Stimulated activated CD4-positive, alpha-beta T cell treated with anti-CD3 and anti-CD28 coated beads, Interleukin-4, amount 100 ng/mL, for 4 hours (primary cell): ENCODE measurements at regions not wholly inside any gene's neighbourhood (a gene's known extent, or its start where the extent isn't known, plus 50 kb on each side); places are given as distances from the start of the nearest gene placed in this dataset.
"Not testable (repeated sequence)": the region's sequence is repeated elsewhere in the genome, so short reads cannot be mapped to it uniquely, and the experiment has no call there.

Experiments
- DNase-seq, 2 experiments: peaks; one replicate each; pipeline ENCODE4 v3.0.0-alpha.2; 2020

- DNase-seq, result not testable (repeated sequence)
Measured at GRCh38 chr16:29327631-29328408, 78.7 kb downstream of the NPIPB11 start.

DNA sequence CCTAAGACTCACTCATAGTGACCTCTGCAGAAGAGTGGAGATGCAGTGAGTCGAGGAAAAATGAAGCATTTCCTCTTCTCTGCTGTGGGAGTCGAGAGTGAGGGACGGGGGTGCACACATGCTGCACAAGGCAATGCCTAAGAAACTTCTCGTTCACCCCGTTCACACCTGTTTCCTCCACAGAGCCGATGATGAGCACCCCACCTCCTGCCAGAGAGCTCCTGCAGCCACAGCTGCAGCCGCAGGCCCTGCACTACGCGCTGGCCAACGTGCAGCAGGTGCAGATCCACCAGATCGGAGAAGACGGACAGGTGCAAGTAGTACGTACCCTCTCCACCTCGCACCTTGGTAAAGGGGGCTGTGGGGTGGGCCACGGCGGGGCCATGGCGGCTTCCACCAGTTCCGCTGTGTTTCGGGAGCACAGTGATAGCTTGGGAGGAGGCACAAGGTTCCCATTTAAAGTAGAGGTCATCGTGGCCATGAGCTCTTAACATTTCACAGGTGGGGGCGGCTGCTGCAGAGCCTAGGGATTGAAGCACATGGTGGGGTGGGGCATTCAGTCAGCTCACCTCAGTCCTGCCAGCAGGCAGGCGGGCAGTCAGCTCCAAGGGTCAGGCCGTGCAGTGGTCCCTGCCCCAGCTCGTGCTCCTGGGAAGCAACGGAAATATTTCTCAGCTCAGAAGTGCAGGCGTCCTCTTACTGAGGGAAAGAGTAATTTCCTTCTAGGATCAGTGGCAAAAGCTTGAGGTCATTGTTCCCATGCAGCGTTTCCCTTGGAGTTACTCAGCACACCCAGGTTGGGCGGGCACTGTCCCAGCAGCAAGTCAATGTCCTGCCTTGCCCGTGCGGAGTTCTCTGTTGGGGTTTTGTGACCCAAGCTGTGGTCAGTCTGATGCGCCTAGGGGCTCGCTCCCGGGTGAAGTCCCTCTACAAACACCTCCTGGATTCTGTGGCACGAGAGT, 80.1 kb downstream of the NPIPB11 start:
- not testable (repeated sequence) for DNase-seq

DNA sequence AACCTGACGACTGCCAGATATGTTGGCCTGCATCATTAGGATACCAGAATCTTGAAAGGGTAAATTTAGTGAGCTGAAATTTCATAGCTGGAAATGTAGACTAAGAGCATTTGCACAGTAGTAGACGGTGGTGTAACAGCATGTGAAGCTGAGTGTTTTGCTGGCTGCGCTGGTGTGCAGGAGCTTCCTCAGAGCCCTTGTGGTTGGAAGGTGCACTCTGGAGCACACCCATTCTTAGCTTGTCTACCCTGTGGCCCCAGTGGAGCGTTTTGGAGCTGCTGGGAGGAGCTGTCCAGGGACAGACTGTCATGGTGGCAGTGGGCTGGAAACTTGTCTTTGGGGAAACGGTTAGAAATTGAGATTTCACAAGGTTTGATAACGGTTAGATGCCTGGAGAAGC, 82.8 kb downstream of the NPIPB11 start:
- DNase-seq, result not testable (repeated sequence)

DNA sequence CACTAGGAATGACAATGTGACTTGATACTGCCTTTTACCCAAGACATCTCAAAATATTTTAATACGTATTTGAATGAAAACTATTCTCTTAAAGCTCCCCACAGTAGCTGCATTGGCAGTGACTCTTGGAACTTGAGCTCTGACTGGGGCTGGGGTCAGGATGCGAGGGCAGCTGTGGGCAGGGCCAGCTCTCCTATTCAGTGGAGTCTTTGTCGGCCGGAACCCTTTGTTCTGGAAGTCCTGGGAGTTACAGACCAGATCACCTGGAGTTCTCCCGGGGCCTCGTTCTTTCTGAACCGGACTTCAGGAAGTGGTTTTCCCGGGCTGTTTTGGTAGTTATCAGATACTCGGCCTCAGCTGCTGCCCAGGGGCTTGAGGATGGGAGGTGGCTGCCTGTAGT, 84.9 kb downstream of the NPIPB11 start:
- DNase-seq, result no peak

GRCh38 chr16:29321000-29321393, 85.5 kb downstream of the NPIPB11 start:
- no peak for DNase-seq

DNA sequence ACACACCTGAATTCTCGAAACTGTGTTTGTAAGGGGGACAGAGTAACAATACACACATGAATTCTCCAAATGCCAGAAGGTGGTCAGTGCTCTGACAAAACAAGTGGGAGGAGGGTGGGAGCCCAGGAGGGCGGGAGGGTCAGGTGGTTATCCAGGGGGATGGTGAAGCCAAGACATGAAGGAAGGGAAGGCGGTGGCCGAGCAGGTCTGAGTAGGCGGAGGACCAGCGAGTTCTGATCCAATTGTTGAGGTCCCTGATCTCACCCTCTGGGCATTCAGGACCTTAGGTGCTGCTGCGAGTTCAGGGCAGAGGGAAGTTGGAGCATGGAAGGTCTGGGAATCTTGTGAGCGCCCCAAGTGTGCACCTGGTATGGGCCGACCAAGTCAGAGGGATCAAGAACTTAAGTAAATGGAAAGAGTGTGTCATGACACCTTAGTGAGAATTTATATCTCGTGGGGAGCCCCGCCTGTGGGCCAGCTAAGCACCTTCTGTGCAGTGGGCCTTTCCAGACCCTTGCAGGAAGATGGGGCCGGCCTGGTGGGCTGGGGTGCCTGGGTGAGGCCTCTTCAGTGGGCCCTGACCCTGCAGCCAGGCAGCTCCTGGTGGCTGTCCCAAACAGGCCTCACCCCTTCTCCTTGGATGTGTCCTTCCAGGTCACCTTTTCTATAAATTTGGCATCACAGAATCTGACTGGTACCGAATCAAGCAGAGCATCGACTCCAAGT, 86.1 kb downstream of the NPIPB11 start:
- no peak for DNase-seq

- DNase-seq, result no peak
Measured at GRCh38 chr16:29319726-29320125, 86.8 kb downstream of the NPIPB11 start.

GRCh38 chr16:29318561-29318968, 87.9 kb downstream of the NPIPB11 start:
- DNase-seq, result not testable (repeated sequence)

- no peak for DNase-seq
Measured at GRCh38 chr16:29318037-29318436, 88.5 kb downstream of the NPIPB11 start.

GRCh38 chr16:29317269-29317668, 89.2 kb downstream of the NPIPB11 start:
- DNase-seq, result no peak

GRCh38 chr16:29316761-29317183, 89.7 kb downstream of the NPIPB11 start:
- DNase-seq, result no peak

- DNase-seq, result no peak
Measured at GRCh38 chr16:29315916-29316517, 90.5 kb downstream of the NPIPB11 start.

DNA sequence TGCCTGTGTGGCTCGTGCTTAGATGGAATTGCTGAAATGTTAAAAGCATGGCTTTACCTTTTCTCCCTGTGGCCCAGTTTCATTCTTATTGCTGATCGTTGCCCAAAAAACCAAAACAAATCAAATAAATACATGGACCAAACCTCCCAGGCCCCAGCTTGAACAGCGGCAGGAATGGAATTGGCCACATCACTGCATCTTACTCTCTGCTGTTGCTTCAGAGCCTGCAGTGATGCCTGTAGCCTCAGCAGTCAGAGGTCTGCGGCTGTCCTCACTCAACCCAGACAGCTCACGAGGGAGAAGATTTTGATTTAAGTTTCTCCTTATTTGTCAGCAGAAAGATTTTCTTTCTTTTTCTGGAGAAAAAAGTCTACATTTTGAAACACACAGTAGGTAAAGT, 91.5 kb downstream of the NPIPB11 start:
- DNase-seq, result no peak

GRCh38 chr16:29314292-29314934, 92.1 kb downstream of the NPIPB11 start:
- DNase-seq, result no peak

DNA sequence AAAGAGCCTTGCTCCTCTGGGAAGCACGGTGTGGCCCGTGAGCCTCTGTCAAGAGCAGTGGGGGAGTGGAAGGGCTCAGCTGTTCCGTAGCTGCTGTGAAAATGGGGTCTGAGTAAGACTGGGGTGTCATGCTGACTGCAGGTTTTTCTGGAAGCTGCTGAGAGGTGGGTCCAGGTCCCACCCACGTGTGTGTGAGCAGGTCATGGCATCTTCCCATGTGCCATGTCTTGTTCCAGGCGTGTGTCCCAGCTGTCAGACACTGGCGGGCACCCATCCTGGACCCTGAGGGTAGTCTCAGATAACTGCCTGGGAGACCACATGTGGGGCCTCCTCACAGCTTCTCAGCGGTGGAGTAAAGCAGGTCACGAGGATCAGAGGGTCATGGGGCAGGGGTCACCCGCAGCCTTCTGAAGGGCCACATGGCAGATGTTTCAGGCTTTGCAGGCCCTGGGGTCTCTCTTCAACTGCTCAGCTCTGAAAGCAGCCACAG, 92.9 kb downstream of the NPIPB11 start:
- no peak for DNase-seq

DNA sequence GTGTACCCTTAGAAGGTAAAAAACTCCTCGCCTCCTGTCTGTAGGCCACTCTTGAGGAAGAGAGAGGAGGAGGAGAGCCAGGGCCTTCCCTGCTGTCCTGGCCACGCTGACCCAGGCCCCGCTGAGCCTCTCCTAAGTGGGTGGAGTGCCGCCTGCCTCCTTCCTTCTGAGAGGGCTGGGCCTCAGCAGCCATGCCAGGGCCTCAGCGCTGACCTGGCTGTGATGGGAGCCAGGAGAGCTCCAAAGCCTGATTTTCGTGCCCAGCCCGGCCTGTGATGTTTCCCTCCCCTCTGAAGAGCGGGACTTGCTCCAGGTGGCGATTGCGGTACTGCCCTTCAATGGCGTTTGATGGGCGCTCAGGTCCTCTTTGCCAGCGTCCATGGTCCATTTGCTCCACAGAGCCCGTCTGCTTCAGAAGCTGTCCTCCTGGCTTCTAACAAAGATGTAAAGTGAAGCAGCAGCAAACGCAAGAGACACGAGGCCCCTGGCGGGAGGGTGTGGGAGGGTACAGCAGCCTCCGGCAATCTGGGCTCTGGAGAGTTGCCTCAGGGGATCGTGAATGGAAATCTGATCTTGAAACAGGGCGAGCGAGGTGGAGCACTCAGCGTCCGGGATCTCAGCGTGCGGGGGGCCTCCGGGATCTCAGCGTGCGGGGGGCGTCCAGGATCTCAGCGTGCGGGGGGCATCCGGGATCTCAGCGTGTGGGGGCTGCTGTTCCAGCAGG, 93.5 kb downstream of the NPIPB11 start:
- DNase-seq, result no peak

GRCh38 chr16:29312345-29312675, 94.2 kb downstream of the NPIPB11 start:
- not testable (repeated sequence) for DNase-seq

DNA sequence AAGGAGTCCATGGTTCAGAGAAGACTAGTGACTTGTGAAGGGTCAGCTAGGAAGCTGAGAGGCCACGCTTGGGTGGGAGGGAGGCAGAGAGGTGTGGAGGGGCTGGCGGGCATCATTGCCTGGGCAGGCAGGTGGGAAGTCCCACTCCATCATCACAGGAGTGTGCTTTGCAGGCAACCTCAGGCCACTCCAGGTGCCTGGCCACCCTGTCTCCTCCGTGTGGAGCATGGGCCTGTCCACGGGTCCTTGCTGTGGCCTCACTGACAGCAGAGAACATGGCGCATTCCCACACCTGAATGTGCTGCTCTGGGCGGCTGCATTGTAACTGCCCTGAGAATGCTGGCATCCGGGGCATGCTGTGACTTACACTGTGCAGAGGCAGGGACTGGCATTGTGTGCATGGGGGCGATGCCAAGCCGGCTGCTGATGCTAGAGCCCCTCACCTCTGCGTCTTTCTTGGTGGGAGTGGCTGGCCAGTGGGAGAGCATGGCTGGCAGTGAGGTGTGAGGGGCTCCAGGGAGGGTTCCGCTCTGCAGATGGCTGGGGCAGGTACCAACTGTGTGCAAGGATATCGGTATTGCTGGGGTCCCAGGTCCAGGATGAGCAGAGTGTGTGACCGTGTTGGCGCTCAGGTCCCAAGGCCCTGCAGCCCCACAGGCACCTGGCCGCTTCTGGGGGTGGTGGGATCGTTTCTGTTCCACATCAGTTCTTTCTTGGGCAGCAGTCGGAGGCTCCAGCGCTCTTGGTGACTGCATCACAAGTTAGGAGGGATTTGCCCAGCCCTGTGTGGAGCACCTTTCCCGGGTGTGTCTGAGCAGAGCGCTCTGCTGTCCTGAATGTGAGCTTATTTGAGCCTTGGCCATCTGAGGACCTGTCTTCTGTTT, 94.8 kb downstream of the NPIPB11 start:
- DNase-seq, result no peak

GRCh38 chr16:29310852-29311314, 95.6 kb downstream of the NPIPB11 start:
- DNase-seq, result no peak

DNA sequence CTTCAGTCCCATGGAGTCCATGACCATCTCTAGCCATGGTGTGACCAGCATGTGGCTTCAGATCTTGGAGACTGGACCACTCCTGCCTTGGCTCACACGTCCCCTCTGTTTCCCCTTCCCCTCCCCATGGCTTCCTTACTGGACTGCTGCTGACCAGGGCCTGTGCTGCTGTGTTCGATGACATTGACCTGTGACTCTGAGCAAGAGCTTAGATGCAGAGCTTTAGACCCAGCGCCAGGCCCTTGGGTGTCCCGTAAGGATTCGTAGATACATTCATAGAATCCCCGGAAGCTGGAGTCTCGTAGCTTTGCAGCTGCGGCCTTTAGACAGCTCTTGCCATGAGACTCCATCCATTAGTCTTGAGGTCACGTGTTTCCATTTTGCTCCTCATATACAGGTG, 96.3 kb downstream of the NPIPB11 start:
- DNase-seq, result not testable (repeated sequence)
